Nephron (organoid): ENCODE measurements at regions not wholly inside any gene's neighbourhood (a gene's known extent, or its start where the extent isn't known, plus 50 kb on each side); places are given as distances from the start of the nearest gene placed in this dataset.

Source experiments
- H3K27ac Mint-ChIP-seq, 3 experiments: 2 replicates each; pipeline ENCODE4 v1.8.0; 2020; ENCODE audit warnings: mixed read lengths in 3 of 3, mild to moderate bottlenecking in 2 of 3, moderate library complexity in 1 of 3
- H3K27me3 Mint-ChIP-seq: 2 replicates; pipeline ENCODE4 v1.8.0; 2021; ENCODE audit warnings: low read depth, mild to moderate bottlenecking, moderate library complexity, mixed read lengths
- H3K36me3 Mint-ChIP-seq: 2 replicates; pipeline ENCODE4 v1.8.0; 2020; ENCODE audit warnings: low read depth, mixed read lengths
- H3K4me1 Mint-ChIP-seq: 2 replicates; pipeline ENCODE4 v1.8.0; 2020; ENCODE audit warnings: mixed read lengths
- H3K4me3 Mint-ChIP-seq, 3 experiments: 2 replicates each; pipeline ENCODE4 v1.8.0; 2020; ENCODE audit warnings: mild to moderate bottlenecking in 3 of 3, mixed read lengths in 3 of 3, moderate library complexity in 2 of 3
- H3K9me3 Mint-ChIP-seq: 2 replicates; pipeline ENCODE4 v1.8.0; 2020; ENCODE audit warnings: mixed read lengths
- TF ChIP-seq, protein P1 (sequence below), 3 experiments: fragments of 200-600 bp; sonication (generic); IDR thresholded peaks; one replicate each; pipeline ENCODE4 v1.5.0; 2021; ENCODE audit warnings: antibody characterized with exemption in 3 of 3; ENCODE audit not compliant: unreplicated experiment in 3 of 3

DNA sequence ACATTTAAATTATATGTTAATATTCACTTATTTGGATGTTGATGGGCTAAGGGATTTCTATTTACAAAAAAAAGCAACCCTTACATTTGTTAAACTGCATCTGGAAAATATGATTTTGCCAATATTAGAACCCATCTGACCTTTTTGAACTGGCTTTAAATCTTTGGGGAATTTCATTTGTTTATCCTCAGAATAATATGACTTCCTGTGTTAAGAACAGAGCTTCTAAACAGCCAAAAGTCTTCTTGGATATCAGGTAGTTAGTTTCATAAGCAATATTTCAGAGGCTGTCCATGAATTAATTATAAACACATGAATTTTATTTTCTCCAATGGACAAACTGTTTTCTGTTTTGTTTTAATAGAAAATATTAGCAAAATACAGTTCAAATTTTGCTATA lies 301.9 kb upstream of the AGTR1 start:
- Mint-ChIP-seq H3K4me1 (no peaks in the 10 kb centered on the region), H3K27ac (no peak overlapping the region), H3K27me3 (no peaks in the 10 kb centered on the region), H3K36me3 (no peaks in the 10 kb centered on the region), H3K4me3 (no peak overlapping the region), H3K9me3 (peaks cover 4% of the 10 kb centered on the region)
- TF ChIP-seq, protein P1, sequence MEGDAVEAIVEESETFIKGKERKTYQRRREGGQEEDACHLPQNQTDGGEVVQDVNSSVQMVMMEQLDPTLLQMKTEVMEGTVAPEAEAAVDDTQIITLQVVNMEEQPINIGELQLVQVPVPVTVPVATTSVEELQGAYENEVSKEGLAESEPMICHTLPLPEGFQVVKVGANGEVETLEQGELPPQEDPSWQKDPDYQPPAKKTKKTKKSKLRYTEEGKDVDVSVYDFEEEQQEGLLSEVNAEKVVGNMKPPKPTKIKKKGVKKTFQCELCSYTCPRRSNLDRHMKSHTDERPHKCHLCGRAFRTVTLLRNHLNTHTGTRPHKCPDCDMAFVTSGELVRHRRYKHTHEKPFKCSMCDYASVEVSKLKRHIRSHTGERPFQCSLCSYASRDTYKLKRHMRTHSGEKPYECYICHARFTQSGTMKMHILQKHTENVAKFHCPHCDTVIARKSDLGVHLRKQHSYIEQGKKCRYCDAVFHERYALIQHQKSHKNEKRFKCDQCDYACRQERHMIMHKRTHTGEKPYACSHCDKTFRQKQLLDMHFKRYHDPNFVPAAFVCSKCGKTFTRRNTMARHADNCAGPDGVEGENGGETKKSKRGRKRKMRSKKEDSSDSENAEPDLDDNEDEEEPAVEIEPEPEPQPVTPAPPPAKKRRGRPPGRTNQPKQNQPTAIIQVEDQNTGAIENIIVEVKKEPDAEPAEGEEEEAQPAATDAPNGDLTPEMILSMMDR (IDR thresholded peaks at IDR 0.05; ENCODE audit: unreplicated experiment in 3 of 3) = no peak

GRCh38 chr3:148400754-148401153 lies 296.9 kb upstream of the AGTR1 start:
- Mint-ChIP-seq H3K4me1 (no peaks in the 10 kb centered on the region), H3K27me3 (no peaks in the 10 kb centered on the region), H3K36me3 (no peaks in the 10 kb centered on the region), H3K9me3 (peaks cover 4% of the 10 kb centered on the region), H3K27ac (no peak overlapping the region), H3K4me3 (no peak overlapping the region)
- TF ChIP-seq, protein P1 (IDR thresholded peaks at IDR 0.05; ENCODE audit: unreplicated experiment in 3 of 3) = no peak

- Mint-ChIP-seq H3K4me3 (no peak overlapping the region), H3K4me1 (no peaks in the 10 kb centered on the region), H3K27ac (no peak overlapping the region), H3K9me3 (peaks cover 12% of the 10 kb centered on the region), H3K36me3 (peaks cover 4% of the 10 kb centered on the region), H3K27me3 (peaks cover 4% of the 10 kb centered on the region)
- TF ChIP-seq, protein P1 (IDR thresholded peaks at IDR 0.05; ENCODE audit: unreplicated experiment in 3 of 3) = no peak
Observed at GRCh38 chr3:148408667-148409066, 289.0 kb upstream of the AGTR1 start.

GRCh38 chr3:148420242-148420641 lies 277.5 kb upstream of the AGTR1 start:
- TF ChIP-seq, protein P1 (IDR thresholded peaks at IDR 0.05; ENCODE audit: unreplicated experiment in 3 of 3) = no peak
- Mint-ChIP-seq H3K27me3 (no peaks in the 10 kb centered on the region), H3K27ac (no peak overlapping the region), H3K4me1 (no peaks in the 10 kb centered on the region), H3K9me3 (no peaks in the 10 kb centered on the region), H3K36me3 (no peaks in the 10 kb centered on the region), H3K4me3 (no peak overlapping the region)

DNA sequence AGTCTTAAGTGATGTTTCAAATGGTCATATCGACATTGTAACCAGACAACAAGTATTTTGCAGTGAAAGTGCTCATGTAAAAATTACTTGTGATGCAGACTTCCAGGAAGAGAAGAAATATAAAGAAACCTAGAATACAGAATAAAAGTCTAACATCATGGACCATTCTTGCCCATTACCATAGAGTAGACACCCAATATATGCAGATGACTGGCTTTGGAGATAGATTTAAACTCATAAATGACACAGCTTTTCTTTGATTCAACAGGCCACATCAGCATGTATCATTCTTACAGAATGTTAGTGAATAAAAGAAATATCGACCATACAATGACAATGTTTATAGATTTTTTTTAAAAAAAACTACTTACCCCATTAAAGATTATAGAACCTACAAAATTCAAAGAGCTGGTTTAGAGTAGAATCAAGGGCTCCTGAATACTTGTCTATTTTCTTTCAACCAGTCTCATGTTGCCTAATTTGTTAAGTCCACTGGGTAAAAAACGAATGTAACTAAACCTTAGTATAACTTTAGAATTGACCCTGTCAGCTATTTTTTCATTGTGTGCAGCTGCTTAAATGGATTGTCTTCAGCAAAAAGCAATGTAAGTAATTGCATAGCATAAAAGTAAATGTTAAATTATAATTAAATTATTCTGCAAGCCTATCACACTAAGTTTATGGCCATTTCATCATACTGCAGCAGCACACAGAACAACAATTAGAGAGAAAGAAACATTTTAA lies 268.7 kb upstream of the AGTR1 start:
- Mint-ChIP-seq H3K27ac (peak overlapping the region in 1 of 3 experiments; percentile 71), H3K4me3 (no peak overlapping the region), H3K36me3 (no peaks in the 10 kb centered on the region), H3K27me3 (no peaks in the 10 kb centered on the region), H3K4me1 (no peaks in the 10 kb centered on the region), H3K9me3 (peaks cover 2% of the 10 kb centered on the region)
- TF ChIP-seq, protein P1 (IDR thresholded peaks at IDR 0.05; ENCODE audit: unreplicated experiment in 3 of 3) = no peak

DNA sequence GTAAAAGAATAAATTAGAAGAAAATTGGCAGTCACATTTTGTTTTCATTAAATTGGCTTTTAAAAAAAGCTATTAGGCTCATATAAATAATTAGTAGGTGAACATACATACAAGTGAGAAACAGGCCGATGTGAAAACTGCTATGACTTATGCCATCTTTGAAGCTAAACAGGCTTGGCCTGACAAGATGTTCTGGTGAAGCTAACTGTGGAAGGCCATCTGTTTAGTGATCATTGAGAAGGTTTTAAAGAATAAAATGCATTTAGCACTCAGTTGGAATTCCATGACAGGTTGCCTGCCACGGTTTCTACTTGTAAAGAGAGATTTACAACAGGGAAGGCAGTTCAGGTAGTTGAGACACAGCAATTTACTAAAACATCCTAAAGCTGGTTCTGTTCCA lies 264.0 kb upstream of the AGTR1 start:
- Mint-ChIP-seq H3K9me3 (peaks cover 2% of the 10 kb centered on the region), H3K36me3 (no peaks in the 10 kb centered on the region), H3K27me3 (no peaks in the 10 kb centered on the region), H3K27ac (no peak overlapping the region), H3K4me3 (no peak overlapping the region), H3K4me1 (no peaks in the 10 kb centered on the region)
- TF ChIP-seq, protein P1 (IDR thresholded peaks at IDR 0.05; ENCODE audit: unreplicated experiment in 3 of 3) = no peak
